ENCODE measurements at regions not wholly inside any gene's neighbourhood (a gene's known extent, or its start where the extent isn't known, plus 50 kb on each side); places are given as distances from the start of the nearest gene placed in this dataset.
"Not testable (repeated sequence)": the region's sequence is repeated elsewhere in the genome, so short reads cannot be mapped to it uniquely, and the experiment has no call there.

DNA sequence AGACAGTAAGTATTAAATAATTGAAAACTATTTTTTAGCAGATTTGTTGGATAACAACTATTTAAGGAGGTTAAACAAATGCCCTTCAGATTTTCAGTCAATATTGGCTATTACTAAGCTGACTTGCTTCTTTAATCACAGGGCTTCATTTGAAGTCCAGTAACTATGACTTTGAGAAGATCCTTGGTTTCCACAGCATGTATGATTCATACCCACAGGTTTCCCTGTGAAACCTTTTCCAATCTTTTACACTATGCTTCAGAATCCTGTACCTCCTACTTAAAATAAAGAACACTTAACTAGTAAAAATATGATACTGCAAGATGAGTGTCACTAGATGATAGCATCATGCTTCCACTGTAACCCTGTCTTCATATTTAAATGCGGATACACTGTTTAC lies 211.9 kb downstream of the SPATA31A1 start:
- DNase-seq: not testable (repeated sequence)

DNA sequence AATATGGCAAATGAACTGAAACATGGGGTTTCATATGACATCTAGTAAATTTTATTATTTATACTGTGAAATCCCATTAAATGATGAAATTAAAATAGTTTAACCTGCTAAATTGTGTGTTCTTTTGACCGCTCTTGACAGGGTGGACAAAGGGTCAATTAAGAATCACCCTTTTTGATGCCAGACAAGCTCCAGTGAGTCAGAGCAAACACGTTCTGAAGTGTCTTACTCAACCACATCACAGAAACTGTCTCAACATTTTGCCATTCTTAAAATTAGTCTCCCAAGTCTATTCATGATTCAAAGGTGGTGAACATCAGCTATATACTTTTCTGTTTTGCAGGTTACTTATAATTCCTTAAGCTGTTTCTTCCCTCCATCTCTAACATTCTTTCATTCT lies 213.4 kb downstream of the SPATA31A1 start:
- DNase-seq: not testable (repeated sequence)

DNA sequence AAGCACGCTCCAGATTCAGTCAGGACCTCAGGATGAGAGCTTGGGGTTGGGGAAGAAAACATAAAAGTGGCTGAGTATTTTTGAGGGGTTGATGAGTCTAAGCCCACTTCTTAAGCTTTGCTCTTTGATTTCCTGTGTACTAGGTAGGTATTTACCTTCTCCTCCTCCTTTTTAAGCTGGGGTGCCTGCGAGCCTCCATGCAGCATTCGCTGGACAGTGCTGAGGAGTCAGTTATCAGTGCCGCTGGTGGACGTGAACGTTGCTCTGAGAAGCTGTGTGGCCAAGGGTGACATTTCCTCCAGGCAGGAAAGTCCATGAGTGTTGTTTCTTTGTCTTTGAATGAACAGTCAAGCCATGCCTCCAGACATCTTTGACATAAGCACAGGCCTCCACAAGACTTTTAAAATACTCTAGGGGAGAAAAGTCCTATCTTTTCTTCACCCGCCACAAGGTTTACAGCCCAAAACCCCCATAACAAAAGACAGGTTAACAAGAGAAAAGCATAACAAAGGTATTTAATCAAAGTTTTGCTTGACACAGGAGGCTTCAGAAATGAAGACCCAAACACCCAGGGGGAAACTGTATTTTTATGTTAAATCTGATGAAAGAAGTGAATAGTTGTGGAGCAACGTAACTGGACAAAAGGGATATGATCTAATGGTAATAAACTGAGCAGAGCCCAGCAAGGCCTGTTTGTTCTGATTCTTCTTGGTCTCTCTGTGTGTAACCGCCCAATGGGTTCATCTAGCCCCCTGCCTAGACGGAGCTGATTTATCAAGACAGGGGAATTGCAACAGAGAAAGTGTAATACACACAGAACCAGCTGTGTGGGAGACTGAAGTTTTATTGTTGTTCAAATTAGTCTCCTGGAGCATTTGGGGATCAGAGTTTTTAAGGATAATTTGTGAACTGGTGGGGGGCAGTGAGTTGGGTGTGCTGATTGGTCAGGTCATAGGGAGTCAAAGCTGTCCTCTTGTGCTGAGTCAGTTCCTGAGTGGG lies 217.9 kb downstream of the SPATA31A1 start:
- not testable (repeated sequence) for DNase-seq

DNA sequence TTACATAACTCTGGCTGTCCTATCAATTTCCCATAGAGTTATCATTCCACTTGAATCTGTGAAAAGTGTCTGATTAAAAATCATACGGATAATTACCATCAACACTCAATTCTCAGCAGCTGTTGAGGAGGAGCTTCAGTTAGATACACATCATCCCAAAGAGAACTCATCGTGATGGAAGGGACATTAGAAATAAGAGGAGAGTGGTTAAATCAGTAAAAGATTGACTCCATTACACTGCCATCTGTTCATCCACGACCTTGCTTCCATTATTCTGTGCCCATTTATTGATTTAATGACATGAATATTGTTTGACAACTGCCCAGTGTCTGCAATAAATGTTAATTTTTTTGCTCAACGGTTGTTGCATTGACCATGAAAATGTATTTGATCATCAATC lies 223.5 kb downstream of the SPATA31A1 start:
- not testable (repeated sequence) for DNase-seq

DNA sequence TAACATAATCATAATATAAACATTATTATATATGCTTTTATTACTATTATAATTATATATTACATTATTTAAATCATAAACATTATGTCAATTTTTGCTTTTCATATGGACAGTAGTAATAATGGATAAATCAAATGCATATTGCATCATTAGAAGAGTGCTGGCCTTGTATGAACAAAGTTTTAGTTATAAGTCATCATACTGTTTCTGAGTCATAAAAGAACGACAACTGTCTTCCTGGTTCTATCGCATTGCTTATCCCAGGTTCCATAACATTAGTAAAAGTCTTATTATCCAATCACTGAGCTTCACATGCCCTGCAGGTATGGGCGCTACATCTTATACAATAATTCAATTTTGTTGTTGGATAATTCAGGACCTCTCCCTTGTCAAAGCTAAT lies 225.8 kb downstream of the SPATA31A1 start:
- not testable (repeated sequence) for DNase-seq

DNA sequence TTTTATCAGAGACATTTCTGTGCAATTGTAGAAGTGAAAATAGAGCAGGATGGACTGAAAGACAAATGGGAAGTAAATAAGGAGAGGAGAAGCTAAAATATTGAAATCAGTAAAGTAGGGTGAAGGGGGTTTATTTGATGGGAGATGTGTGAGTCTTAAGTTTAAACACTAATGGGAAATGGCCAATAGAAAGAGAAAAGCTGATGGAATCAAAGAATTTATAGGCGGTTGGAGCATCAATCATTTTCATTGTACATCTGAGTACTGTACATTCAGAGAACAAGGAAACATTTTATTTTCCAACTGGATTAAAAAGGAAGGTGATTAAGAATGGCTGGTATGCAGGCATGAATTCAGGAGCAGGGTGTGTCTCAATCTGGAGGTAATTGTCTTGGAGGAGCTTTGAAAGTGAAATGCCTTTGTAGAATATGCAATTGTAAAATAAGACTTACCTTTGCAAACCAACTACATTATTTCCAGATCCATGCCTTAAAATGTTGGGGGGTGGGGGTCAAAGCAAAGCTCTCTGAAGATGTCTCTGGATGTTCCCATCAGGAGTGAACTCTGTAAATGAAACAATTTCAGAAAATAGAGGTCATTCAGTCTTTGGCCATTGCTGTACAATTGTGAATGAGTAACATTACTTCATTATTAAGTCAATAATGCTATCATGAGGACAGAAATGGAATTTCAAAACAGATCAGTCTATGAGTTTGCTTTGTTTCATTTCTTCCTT lies 227.4 kb downstream of the SPATA31A1 start:
- not testable (repeated sequence) for DNase-seq

DNA sequence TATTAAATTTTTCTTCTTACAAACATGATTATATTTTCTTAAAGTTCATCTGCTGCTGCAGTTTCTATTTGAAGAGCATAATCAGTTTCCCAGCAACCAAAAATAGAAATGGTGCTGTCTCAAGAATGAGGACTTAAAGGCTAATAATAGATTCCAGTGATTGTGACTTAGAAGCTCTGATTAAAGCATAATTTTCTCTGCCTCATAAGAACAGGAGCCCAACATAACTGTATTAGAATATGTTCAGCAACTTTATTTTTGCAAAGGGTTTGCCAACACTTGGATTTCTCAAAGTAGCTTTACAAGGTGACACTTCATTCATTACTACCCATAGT lies 227.9 kb downstream of the SPATA31A1 start:
- DNase-seq: not testable (repeated sequence)

DNA sequence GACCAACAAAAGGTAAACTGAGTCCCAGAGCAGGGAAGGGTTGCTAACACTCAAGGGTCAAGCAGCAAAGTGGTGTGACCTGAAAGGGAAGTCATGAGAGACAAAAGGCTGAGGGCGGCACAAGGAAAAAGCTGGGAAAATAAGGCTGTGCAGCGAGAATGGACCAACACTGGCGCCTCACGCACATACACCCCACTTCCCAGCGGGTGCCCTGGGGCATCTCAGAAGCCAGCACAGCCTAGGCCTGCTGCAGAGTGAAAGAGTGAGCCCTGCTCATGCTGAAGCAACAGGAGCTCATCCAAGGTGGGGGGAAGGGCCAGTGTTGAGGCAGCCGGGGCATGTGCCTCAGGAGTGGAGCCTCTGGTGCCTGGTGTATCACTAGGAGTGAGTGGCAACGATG lies 229.8 kb downstream of the SPATA31A1 start:
- DNase-seq: not testable (repeated sequence)

DNA sequence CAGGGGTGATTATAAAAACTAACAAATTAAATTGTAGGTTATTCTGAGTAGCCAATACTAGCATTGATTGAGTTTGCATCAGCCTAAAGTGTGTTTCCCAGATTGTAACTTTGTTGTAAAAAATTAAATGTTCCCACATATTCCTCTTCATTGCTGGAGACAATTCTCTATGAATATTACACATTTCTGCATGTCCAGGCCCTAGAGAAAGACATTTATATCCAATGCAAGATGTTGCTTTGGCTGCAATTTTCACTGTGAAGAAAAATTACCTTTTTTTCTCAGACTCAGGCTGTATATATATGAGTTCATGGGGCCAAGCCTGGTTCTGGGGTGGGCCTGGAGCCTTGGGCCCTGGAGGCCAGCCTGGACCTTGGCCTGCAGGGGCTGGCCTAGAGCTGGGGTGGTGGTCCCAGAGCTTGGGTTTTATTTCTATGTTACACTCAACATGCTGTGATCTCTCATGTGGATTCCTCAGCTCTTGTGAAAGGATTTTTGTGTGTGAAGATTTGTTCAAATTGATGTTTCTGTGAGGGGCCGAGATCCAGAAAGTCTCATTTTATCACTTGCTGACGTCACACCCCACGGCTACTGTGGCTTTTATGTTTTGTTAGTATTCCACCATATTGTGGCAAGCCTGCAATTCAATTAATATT lies 232.5 kb downstream of the SPATA31A1 start:
- DNase-seq: no peak

DNA sequence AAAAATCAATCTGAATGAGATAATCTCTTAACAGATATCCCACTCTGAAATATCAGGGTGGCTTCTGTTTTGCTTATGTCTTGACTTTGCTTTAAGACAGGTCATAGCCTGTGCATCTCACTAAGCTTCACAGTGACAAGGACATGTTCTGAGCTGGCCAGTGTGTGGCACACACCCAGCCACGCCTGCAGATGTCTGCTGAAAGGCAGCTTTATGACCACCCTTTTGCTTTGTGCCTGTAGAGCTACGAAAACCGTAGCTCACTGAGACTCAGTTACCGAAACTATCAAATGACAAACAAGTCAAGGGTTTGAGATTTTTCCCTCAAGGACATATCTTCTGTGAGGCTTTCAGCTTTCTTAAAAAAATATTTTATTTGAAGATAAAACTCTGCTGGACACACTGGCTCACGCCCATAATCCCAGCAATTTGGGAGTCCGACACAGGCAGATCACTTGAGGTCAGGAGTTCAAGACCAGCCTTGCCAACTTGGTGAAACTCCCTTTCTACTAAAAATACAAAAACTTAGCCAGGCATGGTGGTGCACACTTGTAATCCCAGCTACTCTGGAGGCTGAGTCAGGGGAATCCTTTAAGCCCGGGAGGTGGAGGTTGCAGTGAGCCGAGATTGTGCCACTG lies 233.2 kb downstream of the SPATA31A1 start:
- no peak for DNase-seq

DNA sequence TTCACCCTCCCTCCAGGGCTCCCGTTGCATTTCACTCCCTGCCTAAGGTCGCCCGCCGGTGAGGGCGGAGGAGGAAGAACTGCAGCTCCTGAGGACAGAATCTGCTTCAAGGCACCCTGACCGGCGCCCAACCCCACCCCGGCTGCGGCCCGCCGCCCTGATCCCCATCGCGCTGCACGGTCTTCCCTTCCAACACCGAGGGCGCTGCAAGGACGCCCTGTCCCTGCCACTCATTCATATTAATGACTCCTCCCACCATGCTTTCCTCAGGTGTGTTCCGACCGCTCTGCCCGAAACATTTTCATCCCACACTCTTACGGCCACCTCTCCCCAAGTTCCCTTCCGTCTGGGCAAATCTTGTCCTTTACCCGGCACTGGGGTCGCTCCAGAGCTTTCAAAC lies 248.6 kb downstream of the SPATA31A1 start:
- DNase-seq: not testable (repeated sequence)

DNA sequence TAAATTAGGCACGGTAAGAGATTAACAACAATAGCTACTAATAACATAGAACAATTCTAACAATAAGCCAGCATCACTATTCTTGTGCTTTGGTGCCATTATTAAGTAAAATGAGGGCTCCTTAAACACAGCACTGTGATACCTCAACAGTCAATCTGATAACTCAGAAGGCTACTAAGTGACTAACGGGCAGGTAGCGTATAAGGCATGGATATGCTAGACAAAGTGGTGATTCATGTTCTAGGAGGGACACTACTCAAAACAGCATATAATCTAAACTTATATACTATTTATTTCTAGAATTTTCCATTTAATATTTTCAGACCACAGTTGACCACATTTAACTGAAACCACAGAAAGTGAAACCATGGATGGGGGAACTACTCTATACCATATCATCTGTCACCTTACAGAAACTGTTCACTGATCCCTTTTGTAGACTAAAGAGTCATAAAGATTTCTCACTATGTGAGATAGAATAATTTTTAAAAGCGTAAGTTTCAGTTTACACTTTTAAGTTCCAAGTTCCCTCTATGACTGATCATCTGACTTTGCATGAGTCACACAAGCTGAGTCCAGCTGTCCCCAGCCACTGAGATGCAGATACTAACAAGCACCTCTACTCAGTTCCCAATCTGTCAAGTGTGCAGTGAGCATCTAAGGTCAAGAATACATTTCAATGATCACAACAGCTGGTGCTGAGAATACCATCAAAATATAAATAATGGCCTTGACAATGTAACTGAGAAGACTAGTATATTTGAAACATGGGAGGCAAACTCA lies 256.2 kb downstream of the SPATA31A1 start:
- DNase-seq: not testable (repeated sequence)

DNA sequence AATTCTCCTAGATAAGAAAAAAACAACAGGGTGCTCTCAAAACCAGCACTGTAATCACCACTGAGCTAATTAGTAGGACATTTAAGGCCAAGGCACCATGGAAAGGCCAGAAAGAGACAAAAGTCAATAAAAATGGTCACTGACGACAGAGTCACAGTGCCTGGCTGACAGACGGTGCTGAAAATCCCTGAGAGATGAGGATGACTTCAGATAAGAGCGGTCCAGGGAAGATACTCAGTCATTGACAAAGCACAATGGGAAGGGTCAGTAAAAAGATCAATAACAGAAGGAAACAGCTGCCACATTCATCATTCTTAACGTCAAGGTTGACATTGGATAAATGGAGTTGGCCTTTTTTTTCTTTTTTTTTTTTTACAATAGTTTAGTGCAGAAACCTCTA lies 261.0 kb downstream of the SPATA31A1 start:
- not testable (repeated sequence) for DNase-seq

DNA sequence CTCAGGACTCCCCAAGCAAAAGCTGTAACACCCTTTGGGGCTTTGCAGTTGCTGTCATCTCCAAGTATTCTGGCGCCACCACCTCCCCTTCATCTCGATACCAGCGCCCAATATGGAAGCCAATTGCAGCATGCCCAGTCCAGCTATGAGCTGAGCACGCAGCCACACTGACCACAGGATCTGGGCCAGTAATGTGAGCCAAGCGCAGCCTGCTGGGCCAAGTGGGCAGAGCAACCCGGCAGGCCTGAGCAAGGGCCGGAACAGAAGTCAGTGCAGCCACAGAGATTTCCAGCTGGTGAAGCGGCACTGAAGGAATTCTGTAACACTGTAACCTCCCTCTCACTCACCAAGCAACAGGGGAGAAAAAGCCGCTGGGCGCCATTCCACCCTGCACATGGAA lies 268.6 kb downstream of the SPATA31A1 start:
- DNase-seq: not testable (repeated sequence)

DNA sequence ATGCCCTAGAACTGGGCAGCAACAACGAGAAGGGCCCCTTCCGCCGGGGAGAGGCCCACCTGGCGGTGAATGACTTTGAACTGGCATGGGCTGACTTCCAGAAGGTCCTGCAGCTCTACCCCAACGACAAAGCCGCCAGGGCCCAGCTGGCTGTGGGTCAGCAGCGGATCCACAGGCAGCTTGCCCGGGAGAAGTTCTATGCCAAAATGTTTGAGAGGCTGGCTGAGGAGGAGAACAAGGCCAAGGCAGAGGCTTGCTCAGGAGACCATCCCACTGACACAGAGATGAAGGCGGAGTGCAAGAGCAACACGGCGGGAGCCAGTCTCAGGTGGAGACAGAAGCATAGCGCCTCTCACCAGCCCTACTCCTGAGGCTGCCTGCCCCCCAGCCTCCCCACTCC lies 276.6 kb downstream of the SPATA31A1 start:
- DNase-seq: not testable (repeated sequence)

DNA sequence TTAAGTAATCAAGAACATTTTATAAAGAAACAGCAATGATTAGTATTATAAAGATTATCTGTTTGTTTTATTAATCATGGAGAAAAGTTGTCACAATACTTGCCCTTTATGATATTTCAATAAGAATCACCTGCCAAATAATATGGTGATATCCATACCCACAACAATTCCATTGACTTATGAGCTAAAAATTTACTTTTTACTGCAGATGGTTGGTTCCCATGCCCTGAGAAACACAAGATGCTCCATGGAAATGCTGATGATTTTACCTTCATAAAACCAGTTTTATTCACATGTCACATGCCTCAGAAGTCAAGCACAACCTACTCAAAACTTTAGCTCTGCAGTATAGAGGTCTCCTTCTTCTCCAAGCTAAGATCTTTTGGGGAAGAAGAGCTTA lies 293.6 kb downstream of the SPATA31A1 start:
- not testable (repeated sequence) for DNase-seq

DNA sequence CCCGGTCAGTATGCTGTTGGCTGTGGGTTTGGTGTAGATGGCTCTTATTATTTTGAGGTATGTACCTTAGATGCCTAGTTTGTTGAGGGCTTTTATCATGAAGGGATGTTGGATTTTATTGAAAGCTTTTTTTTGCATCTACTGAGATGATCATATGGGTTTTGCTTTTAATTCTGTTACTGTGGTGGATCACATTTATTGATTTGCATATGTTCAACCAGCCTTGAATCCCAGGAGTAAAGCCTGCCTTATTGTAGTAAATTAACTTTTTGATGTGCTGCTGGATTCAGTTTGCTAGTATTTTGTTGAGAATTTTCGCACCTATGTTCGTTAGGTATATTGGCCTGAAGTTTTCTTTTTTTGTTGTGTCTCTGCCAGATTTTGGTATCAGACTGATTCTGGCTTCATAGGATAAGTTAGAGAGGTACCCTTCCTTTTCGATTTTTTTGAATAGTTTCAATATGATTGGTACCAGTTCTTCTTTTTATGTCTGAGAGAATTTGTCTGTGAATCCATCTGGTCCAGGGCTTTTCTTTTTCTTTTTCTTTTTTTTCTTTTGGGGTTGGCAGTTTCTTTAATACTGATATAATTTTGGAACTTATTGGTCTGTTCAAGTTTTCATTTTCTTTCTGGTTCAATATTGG lies 301.6 kb downstream of the SPATA31A1 start:
- DNase-seq: not testable (repeated sequence)

DNA sequence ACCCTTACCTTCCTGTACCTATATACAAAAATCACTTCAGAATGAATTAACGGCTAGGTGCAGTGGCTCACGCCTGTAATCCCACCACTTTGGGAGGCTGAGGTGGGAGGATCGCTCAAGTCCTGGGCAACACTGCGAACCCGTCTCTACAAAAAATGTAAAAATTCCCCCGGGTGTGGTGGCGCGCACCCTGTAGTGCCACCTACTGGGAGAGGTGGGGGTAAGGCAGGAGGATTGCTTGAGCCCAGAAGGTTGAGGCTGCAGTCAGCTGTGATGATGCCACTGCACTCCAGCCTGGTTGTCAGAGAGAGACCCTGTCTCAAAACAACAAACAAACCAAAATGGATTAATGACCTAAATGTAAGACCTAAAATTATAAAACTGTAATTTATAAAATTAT lies 307.6 kb downstream of the SPATA31A1 start:
- DNase-seq: not testable (repeated sequence)

DNA sequence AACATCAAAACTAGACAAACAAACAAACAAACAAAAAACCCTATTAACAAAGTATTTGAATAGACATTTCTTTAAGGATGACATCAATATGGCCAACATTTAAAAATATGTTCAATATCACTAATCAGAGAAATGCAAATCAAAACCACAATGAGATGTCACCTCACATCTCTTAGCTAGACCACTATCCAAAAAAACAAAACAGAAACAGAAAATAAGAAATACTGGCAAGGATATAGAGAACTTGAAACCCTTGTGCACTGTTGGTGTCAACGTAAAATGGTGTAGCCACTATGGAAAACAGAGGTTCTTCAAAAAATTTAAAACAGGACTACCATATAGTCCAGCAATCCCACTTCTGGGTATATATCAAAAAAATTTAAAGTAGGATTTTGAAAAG lies 308.2 kb downstream of the SPATA31A1 start:
- DNase-seq: not testable (repeated sequence)

DNA sequence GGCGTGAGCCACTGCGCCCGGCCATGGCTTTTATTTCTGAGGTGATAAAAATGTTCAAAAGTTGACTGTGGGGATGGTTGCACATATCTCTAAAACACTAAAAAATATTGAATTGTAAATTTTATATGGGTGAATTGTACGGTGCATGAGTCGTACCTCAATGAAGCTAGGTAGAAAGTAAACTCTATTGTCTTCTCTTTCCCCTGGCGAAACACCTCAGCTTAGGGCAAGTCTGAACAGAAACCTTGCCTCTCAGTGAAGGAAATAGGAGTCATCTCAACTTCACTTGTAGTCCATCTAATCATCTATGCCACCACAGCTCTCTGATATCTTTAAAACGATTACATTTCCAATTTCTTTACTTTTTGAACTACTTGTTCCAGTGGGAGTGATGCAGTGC lies 309.6 kb downstream of the SPATA31A1 start:
- not testable (repeated sequence) for DNase-seq

DNA sequence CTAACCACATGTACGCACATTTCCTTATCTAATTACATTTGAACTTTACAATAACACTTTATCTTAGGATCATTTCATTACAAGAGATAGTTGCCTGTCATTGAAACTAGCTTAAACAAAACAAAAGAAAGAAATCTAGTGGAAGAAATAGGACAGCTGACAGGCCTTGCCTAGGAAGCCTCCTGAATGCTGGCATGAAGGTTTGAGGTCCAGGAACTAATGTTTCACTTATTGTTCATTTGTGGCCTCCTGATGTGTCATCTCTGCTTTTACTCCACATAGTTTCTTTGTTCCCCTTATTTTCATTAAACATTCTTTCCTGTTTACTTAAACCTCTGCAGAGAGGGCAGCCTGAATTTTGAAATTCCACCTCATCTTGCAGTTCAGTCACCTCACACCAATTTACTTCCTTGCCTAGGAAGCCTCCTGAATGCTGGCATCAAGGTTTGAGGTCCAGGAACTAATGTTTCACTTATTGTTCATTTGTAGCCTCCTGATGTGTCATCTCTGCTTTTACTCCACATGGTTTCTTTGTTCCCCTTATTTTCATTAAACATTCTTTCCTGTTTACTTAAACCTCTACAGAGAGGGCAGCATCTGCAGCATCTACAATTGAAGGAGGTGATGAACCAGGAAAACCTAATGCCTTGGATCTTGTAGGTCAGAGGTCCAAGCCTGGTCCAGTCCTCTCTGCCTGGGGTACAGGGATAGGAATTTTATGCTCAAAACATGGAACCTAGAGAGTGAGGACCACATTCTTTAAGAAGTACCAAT lies 319.2 kb downstream of the SPATA31A1 start:
- DNase-seq: not testable (repeated sequence)

All from NCI-H2171 (cell line).